K562 (cell line): ENCODE measurements at regions not wholly inside any gene's neighbourhood (a gene's known extent, or its start where the extent isn't known, plus 50 kb on each side); places are given as distances from the start of the nearest gene placed in this dataset.

Source experiments
- ATAC-seq: fragments of 200-7000 bp; cut with Tn5 transposase; 3 replicates; pipeline ENCODE4 v1.9.1; 2020; ENCODE audit warnings: moderate library complexity
- BruUV-seq: library from RNA; stranded (reverse); fragments of 400-500 nt; replicated peaks from 2 replicates; lab custom pipeline; 2021; lab: Mats Ljungman, UMichigan
- CTCF ChIA-PET: fragments of 300-600 bp; formaldehyde crosslinking; extraction: SDS; loops from one replicate; lab custom pipeline; 2021; ENCODE audit warnings: low intra/inter-chr PET ratio; lab: Yijun Ruan, JAX
- POLR2A ChIA-PET: fragments of 300-600, 350-650 bp; sonication (Branson Sonifier 250); formaldehyde crosslinking; extraction: SDS; loops from one replicate; lab custom pipeline; 2021; ENCODE audit warnings: antibody characterized with exemption, inconsistent platforms; lab: Yijun Ruan, JAX
- DNase-seq, 4 experiments: peaks; one replicate each; pipeline versions ENCODE4 v3.0.0 to v3.0.0-alpha.2; 2011 to 2018; ENCODE audit warnings: low spot score in 3 of 4, mixed read lengths in 3 of 4; ENCODE audit errors: extremely low read depth in 1 of 4
- FAIRE-seq: peaks from 2 replicates; lab custom pipeline; 2011; peaks lifted over from hg19 to GRCh38; lab: Jason Lieb, UNC
- H2AFZ ChIP-seq: 2 replicates; pipeline ENCODE4 v1.6.0; 2011; ENCODE audit warnings: low read depth, low read length, control low read depth, inconsistent platforms
- H3K27ac ChIP-seq: fragments of 200-600 bp; 3 replicates; pipeline ENCODE4 v1.8.0; 2011; ENCODE audit warnings: low read depth, mild to moderate bottlenecking, control low read depth, inconsistent platforms, low read length, moderate library complexity, mixed read lengths; ENCODE audit errors: extremely low read depth
- H3K27me3 ChIP-seq, 2 experiments: fragments of 300-600 bp in 1 of 2; 2 replicates in 1 of 2; 3 replicates in 1 of 2; pipeline versions ENCODE4 v1.6.0 to v1.8.0; 2011; ENCODE audit warnings: inconsistent platforms in 2 of 2, low read length in 2 of 2, mild to moderate bottlenecking in 1 of 2, mixed read lengths in 1 of 2, moderate library complexity in 1 of 2; ENCODE audit not compliant: control insufficient read depth in 2 of 2, insufficient read depth in 2 of 2
- H3K36me3 ChIP-seq: fragments of 300-600 bp; 3 replicates; pipeline ENCODE4 v1.8.0; 2011; ENCODE audit warnings: mild to moderate bottlenecking, low read length, inconsistent platforms; ENCODE audit not compliant: control insufficient read depth, insufficient read depth
- H3K4me1 ChIP-seq, 2 experiments: fragments of 200-600 bp in 1 of 2; replicated peaks in 1 of 2; 2 replicates in 1 of 2; 3 replicates in 1 of 2; pipeline versions ENCODE4 v1.5.1 to v1.8.0; 2011; ENCODE audit warnings: inconsistent platforms in 2 of 2, low read length in 2 of 2, mild to moderate bottlenecking in 1 of 2, mixed read lengths in 1 of 2, moderate library complexity in 1 of 2; ENCODE audit not compliant: control insufficient read depth in 2 of 2, insufficient read depth in 2 of 2
- H3K4me2 ChIP-seq: 2 replicates; pipeline ENCODE4 v1.6.1; 2011; ENCODE audit warnings: low read length, control low read depth, inconsistent platforms, mixed read lengths; ENCODE audit not compliant: insufficient read depth
- H3K4me3 ChIP-seq: fragments of 200-600 bp; sonication (generic), shearing (Covaris generic); 2 replicates; pipeline ENCODE4 v1.5.1; 2016; ENCODE audit warnings: control low read depth, inconsistent platforms
- H3K79me2 ChIP-seq: fragments of 200-600 bp; 3 replicates; pipeline ENCODE4 v1.8.0; 2011; ENCODE audit warnings: low read length, inconsistent platforms; ENCODE audit not compliant: control insufficient read depth, insufficient read depth
- H3K9ac ChIP-seq, 2 experiments: 2 replicates each; pipeline versions ENCODE4 v1.6.0 to v1.6.1; 2011; ENCODE audit warnings: low read depth in 2 of 2, low read length in 2 of 2, control low read depth in 1 of 2, inconsistent platforms in 1 of 2, mild to moderate bottlenecking in 1 of 2, mixed read lengths in 1 of 2; ENCODE audit not compliant: insufficient read depth in 1 of 2
- H3K9me1 ChIP-seq: one replicate; pipeline ENCODE4 v1.6.0; 2011; ENCODE audit warnings: inconsistent platforms, mild to moderate bottlenecking, low read length, moderate library complexity; ENCODE audit not compliant: control insufficient read depth, insufficient read depth
- H3K9me3 ChIP-seq: replicated peaks from 2 replicates; pipeline ENCODE4 v1.5.1; 2011; ENCODE audit warnings: low read depth, low read length, inconsistent platforms; ENCODE audit not compliant: control insufficient read depth, insufficient read depth
- H4K20me1 ChIP-seq: replicated peaks from 2 replicates; pipeline ENCODE4 v1.6.1; 2011; ENCODE audit warnings: low read length, inconsistent platforms, mixed read lengths; ENCODE audit not compliant: control insufficient read depth, insufficient read depth
- ELF2 ChIP-seq: fragments of 250-450 bp; sonication (Bioruptor Pico); IDR thresholded peaks from 2 replicates; pipeline ENCODE4 v1.5.0; 2021; ENCODE audit warnings: mild to moderate bottlenecking
- ETV6 ChIP-seq, 3 experiments: fragments of 150-350 bp in 1 of 3; sonication (generic) in 1 of 3; formaldehyde crosslinking in 1 of 3; IDR thresholded peaks; 2 replicates each; pipeline versions ENCODE4 v1.6.1 to v1.8.0; 2014 to 2022; ENCODE audit warnings: borderline replicate concordance in 2 of 3, low read depth in 2 of 3, antibody characterized with exemption in 1 of 3, low read length in 1 of 3, mild to moderate bottlenecking in 1 of 3, missing genetic modification reagents in 1 of 3
- ILF3 ChIP-seq: fragments of 450-650 bp; IDR thresholded peaks from 2 replicates; pipeline ENCODE4 v1.6.1; 2018; ENCODE audit warnings: antibody characterized with exemption, mild to moderate bottlenecking, moderate library complexity, borderline replicate concordance
- KAT7 ChIP-seq: sonication (generic); formaldehyde crosslinking; IDR thresholded peaks from 2 replicates; pipeline ENCODE4 v1.8.0; 2022; ENCODE audit warnings: missing genetic modification reagents, mild to moderate bottlenecking, borderline replicate concordance
- MAFK ChIP-seq: IDR thresholded peaks from 2 replicates; pipeline ENCODE4 v1.6.1; 2011; ENCODE audit warnings: low read length, improper control_type of control experiment
- NFIC ChIP-seq: fragments of 450-650 bp; IDR thresholded peaks from 2 replicates; pipeline ENCODE4 v1.6.1; 2017; ENCODE audit warnings: mild to moderate bottlenecking, inconsistent platforms
- RBM25 ChIP-seq: fragments of 200-400 bp; formaldehyde crosslinking; IDR thresholded peaks from 2 replicates; pipeline ENCODE4 v1.6.1; 2018; ENCODE audit warnings: low read length, low read depth, moderate library complexity; ENCODE audit not compliant: severe bottlenecking
- YBX1 ChIP-seq: fragments of 450-650 bp; IDR thresholded peaks from 2 replicates; pipeline ENCODE4 v1.7.1; 2016; ENCODE audit warnings: mild to moderate bottlenecking
- YY1 ChIP-seq, 3 experiments: IDR thresholded peaks; 2 replicates each; pipeline ENCODE4 v1.6.1; 2011; ENCODE audit warnings: low read length in 2 of 3, mild to moderate bottlenecking in 2 of 3, moderate library complexity in 2 of 3, borderline replicate concordance in 1 of 3, control low read depth in 1 of 3, low read depth in 1 of 3; ENCODE audit not compliant: insufficient read depth in 3 of 3, insufficient replicate concordance in 2 of 3, control insufficient read depth in 1 of 3, insufficient read length in 1 of 3; ENCODE audit errors: extremely low read depth in 1 of 3
- ZNF3 ChIP-seq: fragments of 250-450 bp; sonication (Bioruptor Pico); IDR thresholded peaks from 2 replicates; pipeline ENCODE4 v1.5.0; 2021; ENCODE audit warnings: mild to moderate bottlenecking, moderate library complexity
- ZNF696 ChIP-seq: fragments of 250-450 bp; sonication (Bioruptor Pico); conservative IDR thresholded peaks from 2 replicates; pipeline ENCODE4 v1.4.0; 2020; ENCODE audit warnings: mild to moderate bottlenecking, moderate library complexity
- ZNF79 ChIP-seq: fragments of 250-450 bp; sonication (Bioruptor Pico); IDR thresholded peaks from 2 replicates; pipeline ENCODE4 v1.4.0; 2020; ENCODE audit warnings: low read depth, mild to moderate bottlenecking, moderate library complexity
- WGBS: fragments of 100-300 bp; shearing (Covaris generic); methylation state at CpG from one replicate; pipeline ENCODE4 v1.1.6; 2016; ENCODE audit warnings: low coverage, mixed read lengths; ENCODE audit not compliant: insufficient coverage; ENCODE audit errors: missing lambda C conversion rate; 5-methylcytosine and 5-hydroxymethylcytosine counted together
- in situ Hi-C: fragments of 300-500 bp; cut with MboI; formaldehyde crosslinking; loops from 4 replicates; pipeline ENCODE4 v1.15.0; 2018; ENCODE audit warnings: inconsistent platforms, mixed read lengths
- intact Hi-C: fragments of 100-400 bp; cut with micrococcal nuclease; formaldehyde crosslinking; loops from 2 replicates; pipeline ENCODE4 v1.14.2; 2022
- TF ChIP-seq, protein P1 (sequence below), 2 experiments: IDR thresholded peaks in 1 of 2; conservative IDR thresholded peaks in 1 of 2; 2 replicates each; pipeline ENCODE4 v1.6.1; 2016; ENCODE audit warnings: low read depth in 2 of 2, mild to moderate bottlenecking in 1 of 2, missing compliant biosample characterization in 1 of 2, missing genetic modification characterization in 1 of 2, moderate library complexity in 1 of 2

DNA sequence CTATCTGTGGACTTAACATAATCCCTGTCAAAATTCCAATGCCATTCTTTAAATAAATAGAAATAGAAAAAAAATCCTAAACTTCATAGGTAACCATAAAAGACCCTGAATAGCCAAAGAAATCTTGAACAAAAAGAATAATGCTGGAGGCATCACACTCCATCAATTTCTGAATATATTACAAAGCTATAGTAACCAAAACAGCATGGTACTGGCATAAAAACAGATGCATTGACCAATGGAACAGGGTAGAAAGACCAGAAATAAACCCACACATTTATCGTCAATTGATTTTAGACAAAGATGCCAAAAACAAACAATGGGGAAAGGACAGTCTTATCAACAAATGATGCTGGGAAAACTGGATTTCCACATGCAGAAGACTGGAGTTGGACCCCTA lies 205.7 kb downstream of the VAPA start:
- in situ Hi-C loops: no loop called here
- H4K20me1 ChIP-seq: no peaks in the 10 kb centered on the region
- H3K27me3 ChIP-seq: peaks cover 3 to 20% of the 10 kb centered on the region in 2 experiments; a peak in 3 of 5 replicates
- no peaks in the 10 kb centered on the region for H3K36me3 ChIP-seq
- no peak overlapping the region for H2AFZ ChIP-seq
- no peak overlapping the region for H3K4me3 ChIP-seq
- H3K4me1 ChIP-seq: no peaks in the 10 kb centered on the region
- H3K9me1 ChIP-seq: no peaks in the 10 kb centered on the region
- FAIRE-seq: no peak
- H3K9ac ChIP-seq: no peak overlapping the region
- no peak for DNase-seq
- H3K4me2 ChIP-seq: no peak overlapping the region
- ChIA-PET CTCF (interaction anchor here (0.6 kb wide), 1 partner anchor 154 kb away, joined by 3 read pairs; no protein-coding TSS in a partner anchor), POLR2A (no interaction called here)
- H3K79me2 ChIP-seq: no peaks in the 10 kb centered on the region
- no peaks in the 10 kb centered on the region for H3K9me3 ChIP-seq
- ATAC-seq: no peak
- no TSS peak for BruUV-seq
- H3K27ac ChIP-seq: no peak overlapping the region
- intact Hi-C loops: no loop called here
- TF ChIP-seq ZNF696 (CRISPR knock-in tag): no peak
- peak; percentile 74 for TF ChIP-seq RBM25
- 0% methylated on average over 1 of the region's 1 CpG for WGBS

DNA sequence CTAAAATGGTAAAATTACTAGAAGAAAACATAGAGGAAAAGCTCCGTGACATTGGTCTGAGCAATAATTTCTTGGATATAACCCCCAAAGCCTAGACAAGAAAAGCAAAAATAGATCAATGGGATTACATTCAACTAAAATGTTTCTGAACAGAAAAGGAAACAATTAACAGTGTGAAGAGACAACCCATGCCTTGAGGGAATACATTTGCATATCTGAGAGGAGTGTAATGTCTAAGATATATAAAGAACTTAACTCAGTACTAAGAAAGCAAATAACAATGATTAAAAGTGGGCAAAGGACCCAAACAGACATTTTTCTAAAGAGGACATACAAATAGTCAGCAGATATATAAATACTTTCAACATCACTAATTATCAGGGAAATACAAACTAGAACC lies 206.2 kb downstream of the VAPA start:
- Histone ChIP-seq H3K79me2 (no peaks in the 10 kb centered on the region), H3K4me3 (no peak overlapping the region), H3K27me3 (peaks cover 0 to 25% of the 10 kb centered on the region in 2 experiments; a peak in 3 of 5 replicates), H3K27ac (no peak overlapping the region), H3K4me2 (no peak overlapping the region), H3K36me3 (no peaks in the 10 kb centered on the region), H4K20me1 (no peaks in the 10 kb centered on the region), H3K9ac (no peak overlapping the region), H3K4me1 (no peaks in the 10 kb centered on the region), H3K9me3 (no peaks in the 10 kb centered on the region), H2AFZ (no peak overlapping the region), H3K9me1 (no peaks in the 10 kb centered on the region)
- no TSS peak for BruUV-seq
- intact Hi-C loops (no loop called here), in situ Hi-C loops (no loop called here)
- ChIA-PET POLR2A (no interaction called here), CTCF (interaction anchor here (0.6 kb wide), 1 partner anchor 153 kb away, joined by 3 read pairs; no protein-coding TSS in a partner anchor)
- 5% methylated on average over 1 of the region's 1 CpG for WGBS
- ATAC-seq (no peak), DNase-seq (no peak), FAIRE-seq (no peak)
- no peak for TF ChIP-seq MAFK
- no peak for TF ChIP-seq ETV6 (IDR thresholded peaks at IDR 0.05; ENCODE audit: borderline replicate concordance in 1 of 2, low read depth in 2 of 2, low read length in 1 of 2)
- no peak for TF ChIP-seq ETV6 (CRISPR knock-in tag; IDR thresholded peaks at IDR 0.05; ENCODE audit: borderline replicate concordance)
- TF ChIP-seq ZNF3 (CRISPR knock-in tag): no peak
- no peak for TF ChIP-seq NFIC
- TF ChIP-seq YY1 (IDR thresholded peaks at IDR 0.05; ENCODE audit: borderline replicate concordance in 1 of 3, control insufficient read depth in 1 of 3, extremely low read depth in 1 of 3, insufficient read depth in 3 of 3, insufficient read length in 1 of 3, insufficient replicate concordance in 2 of 3, low read depth in 1 of 3, low read length in 2 of 3): no peak
- TF ChIP-seq ZNF79 (CRISPR knock-in tag): no peak
- TF ChIP-seq, protein P1, sequence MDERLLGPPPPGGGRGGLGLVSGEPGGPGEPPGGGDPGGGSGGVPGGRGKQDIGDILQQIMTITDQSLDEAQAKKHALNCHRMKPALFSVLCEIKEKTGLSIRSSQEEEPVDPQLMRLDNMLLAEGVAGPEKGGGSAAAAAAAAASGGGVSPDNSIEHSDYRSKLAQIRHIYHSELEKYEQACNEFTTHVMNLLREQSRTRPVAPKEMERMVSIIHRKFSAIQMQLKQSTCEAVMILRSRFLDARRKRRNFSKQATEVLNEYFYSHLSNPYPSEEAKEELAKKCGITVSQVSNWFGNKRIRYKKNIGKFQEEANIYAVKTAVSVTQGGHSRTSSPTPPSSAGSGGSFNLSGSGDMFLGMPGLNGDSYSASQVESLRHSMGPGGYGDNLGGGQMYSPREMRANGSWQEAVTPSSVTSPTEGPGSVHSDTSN (CRISPR knock-in tag; IDR thresholded peaks at IDR 0.05; ENCODE audit: low read depth): no peak
- TF ChIP-seq, protein P1 (tag; conservative IDR thresholded peaks at IDR 0.05; ENCODE audit: low read depth): no peak
- TF ChIP-seq KAT7 (CRISPR knock-in tag): no peak
- no peak for TF ChIP-seq ILF3
- TF ChIP-seq YBX1: no peak
- no peak for TF ChIP-seq ELF2
